HUES64 (cell line): ENCODE measurements at regions not wholly inside any gene's neighbourhood (a gene's known extent, or its start where the extent isn't known, plus 50 kb on each side); places are given as distances from the start of the nearest gene placed in this dataset.
"Not testable (repeated sequence)": the region's sequence is repeated elsewhere in the genome, so short reads cannot be mapped to it uniquely, and the experiment has no call there.

Experiments
- H3K27ac ChIP-seq: 2 replicates; pipeline ENCODE4 v1.7.0; 2013; ENCODE audit warnings: low read depth, low read length, inconsistent platforms
- H3K27me3 ChIP-seq: 2 replicates; pipeline ENCODE4 v1.6.1; 2013; ENCODE audit warnings: mild to moderate bottlenecking, low read length; ENCODE audit not compliant: insufficient read depth
- H3K36me3 ChIP-seq: 2 replicates; pipeline ENCODE4 v1.6.1; 2013; ENCODE audit warnings: mild to moderate bottlenecking, low read length; ENCODE audit not compliant: insufficient read depth
- H3K4me1 ChIP-seq: 2 replicates; pipeline ENCODE4 v1.6.1; 2013; ENCODE audit warnings: mild to moderate bottlenecking, low read length, moderate library complexity; ENCODE audit not compliant: insufficient read depth
- H3K4me3 ChIP-seq: 2 replicates; pipeline ENCODE4 v1.5.1; 2013; ENCODE audit warnings: mild to moderate bottlenecking, low read length, moderate library complexity
- H3K9ac ChIP-seq: 2 replicates; pipeline ENCODE4 v1.6.1; 2013; ENCODE audit warnings: mild to moderate bottlenecking, low read depth, low read length
- H3K9me3 ChIP-seq: 2 replicates; pipeline ENCODE4 v1.6.1; 2013; ENCODE audit warnings: low read depth, low read length; ENCODE audit not compliant: insufficient read depth
- WGBS: fragments of 150-250, 120-280 bp; methylation state at CpG from one replicate; pipeline ENCODE4 v1.1.7; 2013; ENCODE audit warnings: missing lambda C conversion rate; 5-methylcytosine and 5-hydroxymethylcytosine counted together

DNA sequence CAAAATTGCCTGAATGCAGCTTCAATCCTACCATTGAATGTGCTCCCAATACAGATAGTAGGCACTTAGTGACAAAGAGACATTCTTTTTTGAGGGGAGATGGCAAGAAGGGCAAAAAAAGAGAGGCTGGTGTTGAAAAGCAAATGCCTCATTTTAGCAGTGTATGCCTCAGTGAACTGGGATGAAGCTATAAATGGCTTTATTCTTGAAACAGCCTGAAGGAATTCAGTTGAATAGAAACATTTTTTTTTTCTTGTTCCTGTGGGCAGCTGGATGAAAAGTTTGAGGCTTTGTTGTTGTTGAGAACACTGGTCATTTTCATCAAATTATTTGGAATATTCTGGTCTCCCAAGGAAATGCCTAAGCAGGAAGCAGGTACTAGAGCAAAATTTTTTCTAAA is 228.9 kb downstream of the RNF144A start:
- Histone ChIP-seq H3K36me3 (no peaks in the 10 kb centered on the region), H3K9me3 (peaks cover 2% of the 10 kb centered on the region; the same call in 1 of the 2 replicates), H3K4me3 (no peak overlapping the region), H3K9ac (no peak overlapping the region), H3K4me1 (peaks cover 8% of the 10 kb centered on the region; the same call in 1 of the 2 replicates), H3K27me3 (no peaks in the 10 kb centered on the region), H3K27ac (no peak overlapping the region)

DNA sequence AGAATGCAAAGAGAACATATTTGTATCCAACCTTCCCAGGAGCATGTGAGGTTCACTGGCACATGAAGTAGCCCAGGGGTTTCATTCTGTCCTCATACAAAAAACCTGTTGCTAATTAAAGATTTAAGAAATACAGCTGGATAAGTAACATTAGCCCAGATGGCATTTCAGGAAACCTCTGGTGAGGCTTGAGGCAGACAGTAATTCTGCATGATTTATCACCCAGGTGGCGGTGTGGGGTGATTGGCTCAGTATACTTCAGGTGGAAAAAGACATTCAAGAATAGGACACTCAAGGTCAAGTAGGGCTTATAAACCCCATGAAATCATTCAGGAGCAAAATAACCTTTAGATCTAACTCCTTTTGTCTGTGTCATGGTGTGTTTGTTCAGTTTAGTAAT is 237.4 kb downstream of the RNF144A start:
- no peaks in the 10 kb centered on the region for H3K27me3 ChIP-seq
- peaks cover 13% of the 10 kb centered on the region; the same call in 1 of the 2 replicates for H3K9me3 ChIP-seq
- no peak overlapping the region for H3K9ac ChIP-seq
- no peak overlapping the region for H3K4me3 ChIP-seq
- no peaks in the 10 kb centered on the region for H3K4me1 ChIP-seq
- H3K36me3 ChIP-seq, result no peaks in the 10 kb centered on the region
- 100% methylated on average over 1 of the region's 1 CpG for WGBS
- H3K27ac ChIP-seq, result no peak overlapping the region

DNA sequence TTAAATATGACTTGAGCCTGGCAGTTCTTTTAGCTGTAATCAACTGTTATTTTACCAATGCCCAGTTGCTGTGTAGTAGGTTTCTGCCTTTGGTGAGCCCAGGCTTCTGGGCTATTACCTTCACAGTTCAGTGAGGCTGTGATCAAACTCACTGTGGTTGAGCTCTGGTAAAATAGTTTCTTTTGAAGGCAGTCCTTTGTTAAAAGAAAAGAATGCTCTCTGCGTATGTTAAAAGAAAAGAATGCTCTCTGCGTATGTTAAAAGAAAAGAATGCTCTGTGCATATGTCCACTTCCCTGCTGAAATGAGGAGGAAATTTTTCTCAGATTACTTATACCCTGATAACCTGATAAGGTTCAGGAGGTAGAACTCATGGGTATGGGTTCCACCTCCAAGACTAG is 244.3 kb downstream of the RNF144A start:
- H3K9me3 ChIP-seq, result no peaks in the 10 kb centered on the region
- WGBS, result 79% methylated on average over 2 of the region's 2 CpGs

DNA sequence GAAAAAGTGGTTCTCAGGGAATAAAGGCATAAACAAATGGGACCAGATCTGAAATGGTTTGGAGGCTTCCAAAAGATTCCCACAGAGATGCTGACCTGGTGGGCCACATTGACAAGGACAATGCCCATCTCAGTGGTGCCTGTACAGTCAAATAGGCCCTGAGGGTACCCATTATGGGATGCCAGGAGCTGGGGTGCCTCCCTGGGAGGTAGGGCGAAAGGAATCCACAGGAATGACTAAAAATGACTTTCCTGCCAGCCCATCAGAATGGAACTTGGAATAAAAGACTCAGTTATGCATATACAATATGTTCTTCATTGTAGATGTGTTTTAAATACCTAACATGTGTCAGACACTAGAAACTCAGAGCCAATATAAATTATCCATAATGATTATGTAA is 248.5 kb downstream of the RNF144A start:
- no peaks in the 10 kb centered on the region for H3K36me3 ChIP-seq
- H3K4me1 ChIP-seq, result peaks cover 8% of the 10 kb centered on the region; the same call in 1 of the 2 replicates
- H3K4me3 ChIP-seq, result no peak overlapping the region
- 80% methylated on average over 1 of the region's 1 CpG for WGBS
- H3K9me3 ChIP-seq, result no peaks in the 10 kb centered on the region
- no peak overlapping the region for H3K27ac ChIP-seq
- no peak overlapping the region for H3K9ac ChIP-seq
- no peaks in the 10 kb centered on the region for H3K27me3 ChIP-seq

More for the DNA sequence above, 244.3 kb downstream of the RNF144A start:
- peak overlapping the region; percentile 3; the same call in 1 of the 2 replicates for H3K27ac ChIP-seq
- H3K9ac ChIP-seq, result no peak overlapping the region
- no peaks in the 10 kb centered on the region for H3K27me3 ChIP-seq
- H3K4me1 ChIP-seq, result peaks cover 8% of the 10 kb centered on the region; the same call in 1 of the 2 replicates
- H3K36me3 ChIP-seq, result no peaks in the 10 kb centered on the region
- H3K4me3 ChIP-seq, result no peak overlapping the region

DNA sequence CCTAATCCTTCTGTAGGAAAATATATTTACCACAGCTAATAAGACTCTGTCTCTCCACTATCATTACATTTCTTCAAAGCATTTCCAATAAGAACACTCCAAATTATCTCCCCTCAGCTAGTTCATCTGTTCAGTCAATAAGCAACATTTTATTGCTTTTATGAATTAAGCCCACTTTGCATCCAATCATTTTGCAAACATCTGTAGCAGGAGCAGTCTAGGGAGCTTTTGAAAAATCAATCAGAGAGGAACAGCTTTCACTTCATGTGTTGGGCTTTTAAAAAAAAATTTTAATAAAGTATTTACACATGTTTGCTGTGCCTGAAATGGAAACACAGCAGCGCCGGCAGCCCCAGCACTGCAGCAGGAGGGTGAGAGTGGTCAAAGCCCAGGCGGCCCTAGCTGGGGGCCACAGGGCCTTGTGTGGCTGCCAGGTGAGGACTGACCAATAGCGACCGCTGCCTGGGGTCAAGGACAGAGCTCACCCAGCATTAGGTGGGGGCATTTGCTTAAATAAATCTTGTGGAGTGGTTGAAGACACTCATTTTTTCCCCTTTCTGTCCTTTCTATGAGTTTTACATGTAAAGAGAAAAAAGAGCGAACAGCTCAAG is 250.7 kb downstream of the RNF144A start:
- Histone ChIP-seq H3K9ac (no peak overlapping the region), H3K27ac (no peak overlapping the region), H3K4me3 (no peak overlapping the region), H3K27me3 (no peaks in the 10 kb centered on the region), H3K9me3 (no peaks in the 10 kb centered on the region), H3K36me3 (no peaks in the 10 kb centered on the region), H3K4me1 (no peaks in the 10 kb centered on the region)
- 79% methylated on average over 6 of the region's 6 CpGs for WGBS

DNA sequence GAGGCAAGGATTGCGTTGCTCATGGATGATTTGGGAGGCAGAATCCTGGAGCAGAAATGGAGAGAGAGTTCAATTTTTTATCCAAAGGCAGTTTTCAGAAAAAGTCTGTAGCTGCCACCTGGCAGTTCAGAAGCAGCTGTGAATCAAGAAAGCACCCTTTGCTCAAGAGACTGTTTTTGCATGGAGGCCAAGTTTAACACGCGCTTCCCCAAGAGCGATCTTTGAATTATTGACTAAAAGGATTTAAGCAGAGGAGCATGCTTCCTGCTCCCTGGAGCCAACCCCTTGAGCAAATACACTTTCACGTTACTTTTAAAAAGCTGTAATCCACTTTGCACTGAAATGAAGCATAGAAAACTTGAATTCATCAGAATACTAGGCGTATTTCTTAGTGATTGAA is 252.4 kb downstream of the RNF144A start:
- no peak overlapping the region for H3K27ac ChIP-seq
- no peak overlapping the region for H3K4me3 ChIP-seq
- WGBS, result 92% methylated on average over 5 of the region's 6 CpGs
- no peaks in the 10 kb centered on the region for H3K36me3 ChIP-seq
- H3K9me3 ChIP-seq, result no peaks in the 10 kb centered on the region
- H3K27me3 ChIP-seq, result no peaks in the 10 kb centered on the region
- no peak overlapping the region for H3K9ac ChIP-seq
- no peaks in the 10 kb centered on the region for H3K4me1 ChIP-seq

DNA sequence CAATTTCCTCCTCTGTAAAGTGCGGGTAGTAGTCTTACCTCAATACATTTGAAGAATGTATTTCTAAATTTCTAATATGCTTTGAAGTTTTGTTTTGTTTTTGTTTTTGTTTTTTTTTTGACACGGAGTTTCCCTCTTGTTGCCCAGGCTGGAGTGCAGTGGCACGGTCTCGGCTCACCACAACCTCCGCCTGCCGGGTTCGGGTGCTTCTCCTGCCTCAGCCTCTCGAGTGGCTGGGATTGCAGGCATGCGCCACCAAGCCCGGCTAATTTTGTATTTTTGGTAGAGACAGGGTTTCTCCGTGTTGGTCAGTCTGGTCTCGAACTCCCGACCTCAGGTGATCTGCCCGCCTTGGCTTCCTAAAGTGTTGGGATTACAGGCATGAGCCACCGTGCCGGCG is 261.8 kb downstream of the RNF144A start:
- H3K9ac ChIP-seq, H3K4me3 ChIP-seq, H3K9me3 ChIP-seq, H3K36me3 ChIP-seq, H3K4me1 ChIP-seq, H3K27ac ChIP-seq, H3K27me3 ChIP-seq: not testable (repeated sequence)
- 94% methylated on average over 16 of the region's 17 CpGs for WGBS

DNA sequence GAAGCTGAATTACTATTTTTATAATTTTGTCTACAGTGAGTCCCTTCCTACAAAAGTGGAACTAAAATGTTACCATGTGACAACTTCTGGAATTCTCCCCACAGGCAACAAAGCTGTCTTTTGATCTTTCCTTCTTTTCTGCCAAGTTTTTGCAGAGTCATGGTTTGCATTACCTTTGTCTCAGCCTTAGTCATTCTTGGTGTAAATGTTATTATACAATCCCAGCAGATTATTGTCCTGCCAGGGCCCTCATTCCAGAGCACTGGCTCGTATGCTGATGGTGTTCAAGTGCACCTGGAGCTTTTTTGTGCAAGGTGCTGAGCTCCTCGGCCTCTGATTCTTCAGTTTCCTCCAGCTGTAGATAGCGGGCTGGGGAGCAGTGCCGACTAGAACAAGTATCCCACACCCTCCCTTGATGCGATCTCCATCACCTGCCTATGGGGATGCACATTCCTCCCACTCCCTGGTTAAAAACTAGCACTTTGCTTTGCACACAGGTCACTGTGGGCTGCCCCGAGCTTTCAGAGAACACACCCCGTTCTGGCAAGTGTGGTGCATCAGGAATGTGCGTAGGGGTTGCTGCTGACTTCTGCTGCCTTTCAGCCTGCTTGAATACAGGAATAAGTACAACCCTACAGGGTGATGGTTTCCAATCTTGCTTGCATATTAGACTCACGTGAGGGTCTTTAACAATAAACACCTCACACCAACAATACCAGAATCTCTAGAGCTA is 263.6 kb downstream of the RNF144A start:
- Histone ChIP-seq H3K4me3 (no peak overlapping the region), H3K4me1 (0 out of 2 replicates have a peak, but pooled peaks cover 3% of the 10 kb centered on the region), H3K9ac (no peak overlapping the region), H3K9me3 (no peaks in the 10 kb centered on the region), H3K27ac (no peak overlapping the region), H3K27me3 (no peaks in the 10 kb centered on the region), H3K36me3 (no peaks in the 10 kb centered on the region)
- 87% methylated on average over 9 of the region's 9 CpGs for WGBS

DNA sequence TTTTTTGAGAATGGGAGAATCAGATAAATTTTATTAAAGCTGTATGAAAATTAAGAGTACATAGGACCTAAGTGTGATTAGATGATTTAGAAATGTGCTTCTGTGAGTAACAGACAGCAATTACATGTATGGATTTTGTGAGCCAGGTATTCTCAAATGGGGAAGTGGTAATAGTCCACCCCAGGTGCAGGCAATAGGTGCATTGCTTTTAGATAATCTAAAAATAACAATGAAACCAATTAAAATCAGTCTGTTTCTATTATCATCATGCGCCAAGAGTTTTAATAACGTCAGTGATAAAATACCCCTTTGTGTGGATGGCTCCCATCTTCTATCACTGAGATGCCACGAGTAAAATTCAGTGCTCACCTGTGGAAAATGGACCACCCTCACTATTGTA is 265.3 kb downstream of the RNF144A start:
- Histone ChIP-seq H3K9me3 (no peaks in the 10 kb centered on the region), H3K27ac (no peak overlapping the region), H3K4me1 (0 out of 2 replicates have a peak, but pooled peaks cover 3% of the 10 kb centered on the region), H3K9ac (no peak overlapping the region), H3K36me3 (no peaks in the 10 kb centered on the region), H3K27me3 (no peaks in the 10 kb centered on the region), H3K4me3 (no peak overlapping the region)
- 96% methylated on average over 3 of the region's 3 CpGs for WGBS

DNA sequence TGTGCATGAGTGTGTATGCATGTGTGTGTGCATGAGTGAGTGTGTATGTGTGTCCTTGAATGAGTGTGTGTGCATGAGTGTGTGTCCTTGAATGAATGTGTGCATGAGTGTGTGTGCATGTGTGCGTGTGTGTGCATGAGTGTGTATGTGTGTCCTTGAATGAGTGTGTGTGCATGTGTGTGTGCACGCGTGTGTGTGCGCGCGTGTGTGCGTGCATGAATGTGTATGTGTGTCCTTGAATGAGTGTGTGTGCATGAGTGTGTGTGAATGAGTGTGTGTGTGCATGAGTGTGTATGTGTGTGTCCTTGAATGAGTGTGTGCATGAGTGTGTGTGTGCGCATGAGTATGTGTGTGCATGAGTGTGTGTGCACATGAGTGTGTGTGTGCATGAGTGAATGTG is 271.9 kb downstream of the RNF144A start:
- Histone ChIP-seq H3K9ac (no peak overlapping the region), H3K27me3 (peaks cover 10% of the 10 kb centered on the region; the same call in 1 of the 2 replicates), H3K27ac (no peak overlapping the region), H3K4me1 (peaks cover 19% of the 10 kb centered on the region), H3K36me3 (no peaks in the 10 kb centered on the region), H3K4me3 (no peak overlapping the region), H3K9me3 (no peaks in the 10 kb centered on the region)
- 67% methylated on average over 8 of the region's 8 CpGs for WGBS

DNA sequence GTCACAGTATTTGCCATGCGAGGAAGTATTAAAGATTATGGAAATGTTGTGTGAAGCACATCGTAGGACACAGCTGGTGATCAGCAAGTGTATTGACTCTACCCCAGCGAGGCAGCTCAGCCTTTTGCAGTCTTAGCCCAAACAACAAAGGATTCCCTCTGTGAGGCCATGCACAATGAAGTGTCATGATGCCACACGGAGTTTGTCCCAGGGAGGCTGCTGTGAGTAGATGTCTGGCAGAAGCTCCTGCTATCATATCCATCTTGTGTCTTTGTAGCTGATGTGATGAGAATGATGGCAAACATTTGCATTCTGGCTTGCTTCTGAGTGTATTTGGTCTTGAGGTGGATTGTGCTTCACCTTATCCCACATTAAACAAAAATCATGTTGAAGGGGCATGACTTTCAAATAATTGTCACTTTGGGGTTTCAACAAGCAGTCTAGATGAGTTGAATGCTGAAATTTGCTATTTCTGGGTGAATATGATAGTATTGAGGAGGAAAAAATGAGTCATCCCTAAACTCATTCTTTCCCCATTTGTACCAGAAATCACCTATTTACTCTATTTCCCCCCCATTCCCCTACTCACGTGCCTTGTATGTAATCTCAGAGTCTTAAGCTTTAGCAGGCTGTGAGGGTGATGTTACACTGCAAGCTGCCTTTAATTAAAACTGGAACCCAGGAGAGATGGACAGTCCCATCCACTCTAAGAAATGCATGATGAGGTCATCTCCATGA is 273.5 kb downstream of the RNF144A start:
- WGBS, result 28% methylated on average over 5 of the region's 5 CpGs
- H3K36me3 ChIP-seq, result no peaks in the 10 kb centered on the region
- no peak overlapping the region for H3K9ac ChIP-seq
- H3K27me3 ChIP-seq, result peaks cover 10% of the 10 kb centered on the region; the same call in 1 of the 2 replicates
- peaks cover 15% of the 10 kb centered on the region for H3K4me1 ChIP-seq
- no peaks in the 10 kb centered on the region for H3K9me3 ChIP-seq
- H3K27ac ChIP-seq, result no peak overlapping the region
- no peak overlapping the region for H3K4me3 ChIP-seq
